KMS-11 (cell line): ENCODE measurements at regions not wholly inside any gene's neighbourhood (a gene's known extent, or its start where the extent isn't known, plus 50 kb on each side); places are given as distances from the start of the nearest gene placed in this dataset.

ENCODE experiments used
- H2AFZ ChIP-seq: fragments of 200-600 bp; sonication (generic); 2 replicates; pipeline ENCODE4 v1.6.1; 2016; ENCODE audit warnings: antibody characterized with exemption, mixed run types, low read depth
- H3K27ac ChIP-seq: fragments of 200-600 bp; sonication (generic); 2 replicates; pipeline ENCODE4 v1.6.1; 2016; ENCODE audit warnings: mild to moderate bottlenecking, mixed run types
- H3K27me3 ChIP-seq: fragments of 200-600 bp; sonication (generic); 2 replicates; pipeline ENCODE4 v1.6.1; 2017; ENCODE audit warnings: mild to moderate bottlenecking, low read depth, mixed run types, moderate library complexity; ENCODE audit not compliant: insufficient read depth
- H3K36me3 ChIP-seq: fragments of 200-600 bp; sonication (generic); 2 replicates; pipeline ENCODE4 v1.6.1; 2017; ENCODE audit warnings: mild to moderate bottlenecking, mixed run types; ENCODE audit not compliant: insufficient read depth
- H3K4me1 ChIP-seq: fragments of 200-600 bp; sonication (generic); 2 replicates; pipeline ENCODE4 v1.6.1; 2016; ENCODE audit warnings: mild to moderate bottlenecking, low read depth, mixed run types; ENCODE audit not compliant: poor library complexity, severe bottlenecking
- H3K4me2 ChIP-seq: fragments of 200-600 bp; sonication (generic); 2 replicates; pipeline ENCODE4 v1.7.0; 2016; ENCODE audit warnings: mild to moderate bottlenecking, mixed run types
- H3K4me3 ChIP-seq: fragments of 200-600 bp; sonication (generic); IDR thresholded peaks from 2 replicates; pipeline ENCODE4 v1.6.1; 2017; ENCODE audit warnings: low read depth, low read length, mixed read lengths; ENCODE audit not compliant: insufficient read depth
- H3K79me2 ChIP-seq: fragments of 200-600 bp; sonication (generic); 2 replicates; pipeline ENCODE4 v1.6.1; 2016; ENCODE audit warnings: low read depth, mixed run types; ENCODE audit not compliant: insufficient read depth
- H3K9ac ChIP-seq: fragments of 200-600 bp; sonication (generic); 2 replicates; pipeline ENCODE4 v1.6.1; 2016; ENCODE audit warnings: mild to moderate bottlenecking, mixed run types
- H4K20me1 ChIP-seq: fragments of 200-600 bp; sonication (generic); 2 replicates; pipeline ENCODE4 v1.6.1; 2016; ENCODE audit warnings: mild to moderate bottlenecking, mixed run types; ENCODE audit not compliant: insufficient read depth
- TF ChIP-seq, protein P1 (sequence below): fragments of 200-600 bp; sonication (generic); conservative IDR thresholded peaks from 2 replicates; pipeline ENCODE4 v1.6.1; 2017; ENCODE audit warnings: low read depth, mild to moderate bottlenecking, antibody characterized with exemption, low read length, moderate library complexity, mixed read lengths

DNA sequence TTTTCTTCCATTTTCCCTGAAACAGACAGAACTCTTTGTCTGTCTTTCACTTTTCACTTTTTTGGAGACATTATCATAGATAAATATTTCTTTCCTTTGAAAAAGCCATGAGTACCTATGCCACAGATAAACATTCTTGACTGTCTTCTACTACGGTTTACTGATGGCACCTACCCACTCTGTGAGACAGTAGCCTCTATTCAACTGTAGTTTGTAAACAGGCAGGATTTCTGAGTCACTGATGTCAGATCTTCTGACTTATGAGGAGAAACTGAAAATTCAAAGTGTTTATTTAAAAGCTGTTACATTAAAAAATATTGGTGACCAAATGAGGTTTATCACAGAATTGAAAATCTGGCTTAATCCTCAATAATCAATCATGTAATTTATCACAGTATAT lies 658.4 kb downstream of the TOX3 start:
- Histone ChIP-seq H3K27ac (no peak overlapping the region), H3K4me3 (no peak overlapping the region), H3K36me3 (no peaks in the 10 kb centered on the region), H3K4me2 (no peak overlapping the region), H2AFZ (no peak overlapping the region), H4K20me1 (no peaks in the 10 kb centered on the region), H3K9ac (no peak overlapping the region), H3K4me1 (no peaks in the 10 kb centered on the region), H3K79me2 (no peaks in the 10 kb centered on the region), H3K27me3 (no peaks in the 10 kb centered on the region)
- TF ChIP-seq, protein P1, sequence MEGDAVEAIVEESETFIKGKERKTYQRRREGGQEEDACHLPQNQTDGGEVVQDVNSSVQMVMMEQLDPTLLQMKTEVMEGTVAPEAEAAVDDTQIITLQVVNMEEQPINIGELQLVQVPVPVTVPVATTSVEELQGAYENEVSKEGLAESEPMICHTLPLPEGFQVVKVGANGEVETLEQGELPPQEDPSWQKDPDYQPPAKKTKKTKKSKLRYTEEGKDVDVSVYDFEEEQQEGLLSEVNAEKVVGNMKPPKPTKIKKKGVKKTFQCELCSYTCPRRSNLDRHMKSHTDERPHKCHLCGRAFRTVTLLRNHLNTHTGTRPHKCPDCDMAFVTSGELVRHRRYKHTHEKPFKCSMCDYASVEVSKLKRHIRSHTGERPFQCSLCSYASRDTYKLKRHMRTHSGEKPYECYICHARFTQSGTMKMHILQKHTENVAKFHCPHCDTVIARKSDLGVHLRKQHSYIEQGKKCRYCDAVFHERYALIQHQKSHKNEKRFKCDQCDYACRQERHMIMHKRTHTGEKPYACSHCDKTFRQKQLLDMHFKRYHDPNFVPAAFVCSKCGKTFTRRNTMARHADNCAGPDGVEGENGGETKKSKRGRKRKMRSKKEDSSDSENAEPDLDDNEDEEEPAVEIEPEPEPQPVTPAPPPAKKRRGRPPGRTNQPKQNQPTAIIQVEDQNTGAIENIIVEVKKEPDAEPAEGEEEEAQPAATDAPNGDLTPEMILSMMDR = no peak

DNA sequence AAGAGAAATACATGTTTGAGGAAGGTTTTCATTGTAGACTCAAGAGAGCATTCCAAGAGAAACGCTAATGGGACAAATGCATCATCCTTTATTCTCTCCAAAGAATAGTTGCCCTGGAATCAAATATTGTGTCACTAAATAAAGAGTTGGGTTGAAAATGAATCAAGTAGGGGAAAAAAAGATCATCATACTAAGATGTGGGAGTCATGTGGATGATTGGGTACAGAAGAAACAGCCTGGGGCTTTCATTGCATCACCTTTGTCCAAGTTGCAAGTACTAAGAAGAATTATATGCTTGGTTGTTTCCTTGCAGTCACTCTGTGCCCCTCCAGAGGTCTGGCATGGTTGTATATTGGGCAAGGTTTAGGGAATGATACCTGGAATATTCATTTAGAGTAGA lies 658.9 kb downstream of the TOX3 start:
- H3K79me2 ChIP-seq = no peaks in the 10 kb centered on the region
- no peaks in the 10 kb centered on the region for H4K20me1 ChIP-seq
- H3K4me1 ChIP-seq = no peaks in the 10 kb centered on the region
- H3K4me3 ChIP-seq = no peak overlapping the region
- H3K9ac ChIP-seq = no peak overlapping the region
- no peak overlapping the region for H2AFZ ChIP-seq
- H3K27ac ChIP-seq = no peak overlapping the region
- no peaks in the 10 kb centered on the region for H3K36me3 ChIP-seq
- H3K27me3 ChIP-seq = no peaks in the 10 kb centered on the region
- no peak overlapping the region for H3K4me2 ChIP-seq
- TF ChIP-seq, protein P1 = no peak

DNA sequence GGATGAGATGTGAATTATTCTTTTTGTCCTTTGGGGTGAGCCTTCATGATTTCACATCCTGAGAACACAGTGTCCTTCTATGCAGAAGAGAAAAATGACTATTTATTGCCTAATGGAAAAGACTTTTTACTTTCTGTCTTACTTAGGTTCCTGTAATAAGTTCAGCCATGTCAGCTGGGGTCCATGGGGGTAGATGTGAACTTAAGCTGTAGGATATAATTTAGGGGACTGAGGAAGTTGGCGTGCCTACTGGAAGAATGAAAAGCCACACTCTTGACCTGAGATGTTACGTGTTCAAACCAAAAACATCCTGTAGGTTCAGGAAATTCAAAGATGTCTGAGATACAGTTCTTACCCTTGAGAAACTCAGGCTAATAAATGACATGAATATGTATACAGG lies 660.5 kb downstream of the TOX3 start:
- no peak overlapping the region for H2AFZ ChIP-seq
- H3K36me3 ChIP-seq = no peaks in the 10 kb centered on the region
- TF ChIP-seq, protein P1 = no peak
- H3K79me2 ChIP-seq = no peaks in the 10 kb centered on the region
- no peak overlapping the region for H3K27ac ChIP-seq
- H3K9ac ChIP-seq = no peak overlapping the region
- no peaks in the 10 kb centered on the region for H3K4me1 ChIP-seq
- no peak overlapping the region for H3K4me2 ChIP-seq
- no peaks in the 10 kb centered on the region for H4K20me1 ChIP-seq
- H3K4me3 ChIP-seq = no peak overlapping the region
- no peaks in the 10 kb centered on the region for H3K27me3 ChIP-seq

- no peak overlapping the region for H3K27ac ChIP-seq
- TF ChIP-seq, protein P1 = no peak
- H3K4me3 ChIP-seq = no peak overlapping the region
These were observed 662.2 kb downstream of the TOX3 start for GRCh38 chr16:51884773-51885172.

More at GRCh38 chr16:51884773-51885172, 662.2 kb downstream of the TOX3 start:
- Histone ChIP-seq H3K79me2 (no peaks in the 10 kb centered on the region), H3K36me3 (no peaks in the 10 kb centered on the region), H3K9ac (no peak overlapping the region), H3K4me1 (no peaks in the 10 kb centered on the region), H3K4me2 (no peak overlapping the region), H2AFZ (no peak overlapping the region), H3K27me3 (no peaks in the 10 kb centered on the region), H4K20me1 (no peaks in the 10 kb centered on the region)
